ENCODE measurements at regions not wholly inside any gene's neighbourhood (a gene's known extent, or its start where the extent isn't known, plus 50 kb on each side); places are given as distances from the start of the nearest gene placed in this dataset.

DNA sequence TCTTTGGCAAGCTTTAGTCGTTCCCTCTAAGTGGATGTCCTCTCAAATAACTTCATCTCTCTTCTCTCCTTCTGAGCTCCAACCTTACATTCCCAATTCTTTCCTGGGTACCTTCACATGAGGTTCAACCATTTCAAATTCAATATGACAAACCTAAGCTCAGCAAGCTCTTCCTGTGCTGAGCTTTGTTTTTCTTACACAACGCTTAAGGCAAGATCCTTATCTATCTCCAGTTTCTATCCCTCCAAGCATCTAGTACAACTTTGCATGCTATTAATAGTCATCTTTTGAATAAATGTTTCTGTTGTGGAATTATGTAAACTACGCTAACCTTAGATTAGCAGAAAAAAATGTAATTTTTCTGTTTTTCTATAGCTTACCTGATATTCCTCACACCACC, 63.7 kb upstream of the IFNG-AS1 start:
- no peak overlapping the region for H3K27ac ChIP-seq
- DNase-seq (ENCODE audit: low read depth, low spot score): no peak

DNA sequence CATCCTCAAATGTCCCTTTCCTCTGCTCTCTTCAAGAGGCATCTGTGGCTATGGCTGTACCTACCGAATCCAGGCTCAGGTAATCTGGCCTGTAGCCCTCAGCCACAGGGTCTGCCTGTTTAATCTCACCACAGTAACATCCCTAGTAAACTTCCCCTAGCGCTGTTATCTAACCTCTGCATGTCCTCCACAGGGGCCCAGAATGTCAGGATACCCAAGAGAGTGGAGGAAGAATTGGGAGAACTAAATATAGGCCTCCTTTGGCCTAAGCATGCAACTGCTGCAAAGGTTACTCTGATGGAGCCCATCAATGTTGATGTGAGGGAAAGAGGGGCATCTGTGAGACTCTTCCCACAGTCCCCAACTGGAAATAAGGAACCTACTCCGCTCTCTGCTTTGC, 63.2 kb upstream of the IFNG-AS1 start:
- no peak for DNase-seq (ENCODE audit: low read depth, low spot score)

DNA sequence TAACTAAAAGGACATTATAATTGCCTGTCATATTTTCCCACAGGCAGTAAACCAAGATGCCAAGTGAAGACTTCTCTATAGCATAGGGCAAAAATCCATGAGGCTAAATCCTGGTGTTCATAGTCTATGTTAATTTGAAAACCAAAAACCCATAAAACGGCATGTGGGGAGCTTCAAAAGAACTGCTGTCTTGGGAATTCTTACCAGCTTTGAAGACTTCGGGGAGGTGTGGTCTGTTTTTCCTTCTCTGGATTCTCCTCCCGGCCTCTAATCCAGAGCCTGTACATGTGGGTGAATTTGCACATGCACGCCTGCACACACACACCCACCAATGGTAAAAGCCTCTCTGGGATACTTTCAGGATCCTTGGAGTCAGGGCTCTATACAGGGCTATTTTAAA, 61.9 kb upstream of the IFNG-AS1 start:
- no peak overlapping the region for H3K27ac ChIP-seq
- DNase-seq (ENCODE audit: low read depth, low spot score): no peak

More for the DNA sequence above, 63.2 kb upstream of the IFNG-AS1 start:
- H3K27ac ChIP-seq: no peak overlapping the region

DNA sequence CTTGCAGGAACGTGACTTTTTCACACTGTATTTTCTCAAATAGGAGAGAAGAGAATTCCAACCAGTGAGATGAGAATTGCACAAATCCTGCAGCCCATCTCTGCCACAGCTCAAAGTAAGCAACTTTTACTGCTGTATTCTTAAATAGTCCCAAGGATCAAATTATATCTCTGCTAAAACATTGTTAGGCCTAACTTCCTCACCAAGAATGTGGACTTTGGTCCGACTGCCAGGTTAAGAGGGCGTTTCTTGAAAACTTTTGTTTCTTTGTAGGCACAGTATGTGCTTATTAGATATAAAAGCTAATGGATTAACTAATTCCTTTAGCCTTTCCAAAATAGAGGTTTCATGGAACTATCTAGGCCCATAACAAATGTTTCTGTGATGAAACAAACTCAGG, 61.4 kb upstream of the IFNG-AS1 start:
- no peak overlapping the region for H3K27ac ChIP-seq
- no peak for DNase-seq (ENCODE audit: low read depth, low spot score)

DNA sequence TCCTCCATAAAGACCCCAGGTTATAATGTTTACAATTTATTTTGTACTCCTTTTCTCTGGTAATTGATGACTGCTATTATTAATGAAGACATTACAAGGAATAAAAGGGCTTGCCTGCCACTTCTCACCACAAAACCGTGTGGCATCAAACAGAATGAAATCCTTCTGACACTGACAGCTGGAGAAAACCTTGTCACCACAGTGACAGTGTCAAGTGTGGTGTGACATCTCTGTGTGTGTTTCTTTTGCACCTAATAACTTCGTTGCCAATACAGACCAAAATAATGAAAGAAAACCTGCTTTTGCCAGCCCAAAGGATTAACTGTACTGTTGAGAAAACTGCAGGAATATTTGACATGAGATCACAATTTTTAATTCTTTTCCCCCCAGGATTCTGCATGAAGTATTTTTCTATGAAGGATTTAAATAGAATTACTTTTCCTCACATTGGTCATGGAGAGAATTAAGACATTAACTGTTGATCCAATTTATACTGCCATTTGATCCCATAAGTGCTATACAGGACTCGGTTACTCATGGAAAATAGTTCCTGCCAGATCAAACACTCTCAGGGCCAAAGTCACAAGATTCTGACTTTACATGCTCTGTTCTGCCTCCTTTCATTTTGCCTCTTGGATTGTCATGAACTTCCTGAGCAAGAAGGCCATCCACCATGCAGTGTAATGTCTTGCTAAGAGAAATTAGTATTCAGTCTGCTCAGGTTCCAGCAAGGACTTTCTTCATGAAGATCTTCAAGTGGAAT, 60.4 kb upstream of the IFNG-AS1 start:
- no peak overlapping the region for H3K27ac ChIP-seq
- no peak for DNase-seq (ENCODE audit: low read depth, low spot score)

DNA sequence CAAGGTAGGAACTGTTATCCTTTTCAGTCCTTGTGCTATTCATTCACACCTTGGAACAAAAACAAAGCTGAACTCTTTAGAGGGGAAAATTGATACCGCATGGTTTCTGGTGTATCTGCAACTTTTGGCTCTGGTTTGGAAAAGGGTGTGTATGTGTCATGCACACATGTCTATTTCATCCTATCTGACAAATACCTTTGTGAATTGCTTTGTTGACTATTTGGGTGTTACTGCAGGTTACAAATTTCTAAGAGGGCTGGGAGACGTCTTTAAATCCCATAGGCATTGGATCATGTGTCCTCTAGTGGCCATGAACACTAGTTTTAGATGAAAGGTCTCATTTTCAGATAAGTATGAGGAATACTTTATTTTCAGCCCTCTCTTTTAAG, 59.9 kb upstream of the IFNG-AS1 start:
- H3K27ac ChIP-seq: no peak overlapping the region
- DNase-seq (ENCODE audit: low read depth, low spot score): no peak

DNA sequence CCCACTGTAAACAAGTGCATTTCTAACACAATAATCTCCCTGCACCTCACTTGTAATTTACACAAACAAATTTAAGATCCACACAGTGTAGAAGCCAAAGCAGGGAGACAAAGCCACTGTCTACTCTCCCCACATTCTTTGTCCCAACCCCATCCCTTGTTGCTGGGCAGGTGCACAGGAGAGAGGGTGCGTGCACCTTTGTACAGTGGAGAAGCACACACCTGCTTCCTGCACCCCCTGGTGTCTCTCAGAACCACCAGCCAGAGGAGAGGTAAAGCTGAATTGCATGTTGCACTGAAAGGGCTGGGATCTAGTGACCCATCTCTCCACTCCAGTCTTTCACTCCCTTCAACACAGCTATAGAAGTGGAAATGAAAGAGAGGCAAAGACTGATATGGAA, 51.4 kb upstream of the IFNG-AS1 start:
- no peak for DNase-seq (ENCODE audit: low read depth, low spot score)

More for the DNA sequence above, 51.4 kb upstream of the IFNG-AS1 start:
- H3K27ac ChIP-seq: no peak overlapping the region

Data from epithelial cell of prostate (primary cell).